Right atrium auricular region (tissue), 2 donors: ENCODE measurements at regions not wholly inside any gene's neighbourhood (a gene's known extent, or its start where the extent isn't known, plus 50 kb on each side); places are given as distances from the start of the nearest gene placed in this dataset.

ENCODE experiments used
- DNase-seq: peaks from one replicate; pipeline ENCODE4 v3.0.0-alpha.2; 2019; ENCODE audit warnings: low spot score
- H3K27ac ChIP-seq, 2 donors: fragments of 200-600 bp; sonication (generic); 1 replicate in 1 of 2; 2 replicates in 1 of 2; pipeline ENCODE4 v1.5.1; 2016 to 2019
- H3K27me3 ChIP-seq, 2 donors: fragments of 200-600 bp; sonication (generic); one replicate each; pipeline versions ENCODE4 v1.5.1 to v1.6.0; 2017 to 2019
- H3K36me3 ChIP-seq: fragments of 200-600 bp; sonication (generic); one replicate; pipeline ENCODE4 v1.5.1; 2016
- H3K4me1 ChIP-seq, 2 donors: fragments of 200-600 bp; sonication (generic); one replicate each; pipeline versions ENCODE4 v1.5.1 to v1.6.0; 2017 to 2019
- H3K4me3 ChIP-seq, 2 donors: fragments of 200-600 bp; sonication (generic); 1 replicate in 1 of 2; 2 replicates in 1 of 2; pipeline ENCODE4 v1.5.1; 2017 to 2019; ENCODE audit warnings: mild to moderate bottlenecking in 1 of 2, moderate library complexity in 1 of 2
- H3K9me3 ChIP-seq, 2 donors: fragments of 200-600 bp; sonication (generic); one replicate each; pipeline ENCODE4 v1.5.1; 2019
- TF ChIP-seq, protein P1 (sequence below), 2 donors: fragments of 200-600 bp; sonication (generic); IDR thresholded peaks; one replicate each; pipeline ENCODE4 v1.5.1; 2019; ENCODE audit warnings: antibody characterized with exemption in 2 of 2

DNA sequence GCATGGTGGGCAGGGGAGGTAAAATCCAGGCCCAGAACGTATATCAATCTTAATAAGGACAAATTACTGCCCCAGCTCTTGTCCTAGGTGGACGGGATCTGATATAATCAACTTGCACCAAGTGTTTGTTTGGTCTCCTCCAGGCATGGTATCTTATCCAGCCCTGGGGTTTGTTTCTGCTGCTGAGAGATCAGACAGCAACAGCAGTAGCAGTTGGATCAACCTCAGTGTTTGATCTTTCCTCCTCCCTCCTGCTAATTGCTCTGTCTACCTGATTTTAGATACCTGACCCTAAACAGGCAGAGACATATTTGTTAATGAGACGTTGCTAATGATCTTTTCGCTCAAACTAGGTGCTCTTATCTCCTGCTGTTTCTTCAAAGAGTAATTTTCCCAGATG lies 100.4 kb upstream of the BACH2 start:
- no peak for DNase-seq
- H3K27ac ChIP-seq: no peak overlapping the region
- H3K36me3 ChIP-seq: no peaks in the 10 kb centered on the region
- H3K27me3 ChIP-seq: no peaks in the 10 kb centered on the region
- TF ChIP-seq, protein P1, sequence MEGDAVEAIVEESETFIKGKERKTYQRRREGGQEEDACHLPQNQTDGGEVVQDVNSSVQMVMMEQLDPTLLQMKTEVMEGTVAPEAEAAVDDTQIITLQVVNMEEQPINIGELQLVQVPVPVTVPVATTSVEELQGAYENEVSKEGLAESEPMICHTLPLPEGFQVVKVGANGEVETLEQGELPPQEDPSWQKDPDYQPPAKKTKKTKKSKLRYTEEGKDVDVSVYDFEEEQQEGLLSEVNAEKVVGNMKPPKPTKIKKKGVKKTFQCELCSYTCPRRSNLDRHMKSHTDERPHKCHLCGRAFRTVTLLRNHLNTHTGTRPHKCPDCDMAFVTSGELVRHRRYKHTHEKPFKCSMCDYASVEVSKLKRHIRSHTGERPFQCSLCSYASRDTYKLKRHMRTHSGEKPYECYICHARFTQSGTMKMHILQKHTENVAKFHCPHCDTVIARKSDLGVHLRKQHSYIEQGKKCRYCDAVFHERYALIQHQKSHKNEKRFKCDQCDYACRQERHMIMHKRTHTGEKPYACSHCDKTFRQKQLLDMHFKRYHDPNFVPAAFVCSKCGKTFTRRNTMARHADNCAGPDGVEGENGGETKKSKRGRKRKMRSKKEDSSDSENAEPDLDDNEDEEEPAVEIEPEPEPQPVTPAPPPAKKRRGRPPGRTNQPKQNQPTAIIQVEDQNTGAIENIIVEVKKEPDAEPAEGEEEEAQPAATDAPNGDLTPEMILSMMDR (IDR thresholded peaks at IDR 0.05): no peak
- no peak overlapping the region for H3K4me3 ChIP-seq
- H3K4me1 ChIP-seq: peaks cover 0 to 7% of the 10 kb centered on the region in 2 donors
- H3K9me3 ChIP-seq: no peaks in the 10 kb centered on the region

DNA sequence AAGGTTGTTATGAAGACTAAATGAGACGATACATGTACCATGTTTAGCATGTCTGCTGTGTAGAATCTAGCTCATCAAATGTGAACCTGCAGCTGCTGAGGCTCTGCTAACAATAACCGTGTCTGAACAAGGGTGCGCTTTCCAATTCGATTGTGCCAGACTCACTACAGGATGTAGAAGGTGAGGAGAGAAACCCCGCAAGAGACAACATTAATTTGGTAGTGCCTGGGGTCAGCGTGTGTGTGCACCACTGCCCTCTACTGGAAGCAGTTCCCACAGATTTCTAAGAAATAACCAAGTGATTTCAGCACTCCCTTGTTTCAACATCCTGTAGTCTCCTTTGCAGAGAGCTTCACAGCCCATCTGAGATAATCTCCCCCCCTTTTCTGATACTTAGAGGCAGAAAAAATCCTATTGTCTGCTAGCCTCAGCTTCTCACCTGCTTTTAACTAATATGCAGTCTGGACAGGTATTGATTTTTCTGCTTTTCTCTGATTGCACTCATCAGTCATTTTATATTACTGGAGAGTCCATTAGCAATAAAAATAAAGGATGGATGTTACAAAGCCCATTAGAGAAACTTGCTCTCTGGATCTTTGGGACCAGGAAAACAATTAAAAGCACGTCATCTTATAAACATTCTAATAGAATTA lies 96.7 kb upstream of the BACH2 start:
- H3K27me3 ChIP-seq: no peaks in the 10 kb centered on the region
- TF ChIP-seq, protein P1 (IDR thresholded peaks at IDR 0.05): peak; percentile 62 to 88
- no peak overlapping the region for H3K4me3 ChIP-seq
- no peaks in the 10 kb centered on the region for H3K36me3 ChIP-seq
- H3K4me1 ChIP-seq: peaks cover 0 to 4% of the 10 kb centered on the region in 2 donors
- DNase-seq: no peak
- H3K27ac ChIP-seq: no peak overlapping the region
- H3K9me3 ChIP-seq: no peaks in the 10 kb centered on the region

DNA sequence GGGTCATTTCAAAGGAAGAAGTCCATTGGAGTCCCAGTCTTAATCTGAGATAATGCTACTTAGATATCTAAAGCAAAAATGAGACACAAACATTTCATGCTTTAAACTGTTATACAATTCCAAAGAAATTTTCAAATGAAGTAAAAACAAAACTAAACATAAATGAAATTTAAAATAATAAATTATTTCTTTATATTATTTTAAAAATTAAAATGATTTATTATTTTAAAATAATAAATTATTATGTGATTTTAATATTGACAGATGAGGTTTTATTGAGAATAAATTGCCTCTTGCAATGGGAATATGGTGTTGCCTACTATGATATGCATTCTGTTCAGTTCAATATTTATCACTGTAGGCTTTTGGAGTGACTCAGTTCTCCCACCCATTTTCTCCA lies 93.7 kb upstream of the BACH2 start:
- no peaks in the 10 kb centered on the region for H3K36me3 ChIP-seq
- no peaks in the 10 kb centered on the region for H3K27me3 ChIP-seq
- no peak overlapping the region for H3K27ac ChIP-seq
- H3K9me3 ChIP-seq: no peaks in the 10 kb centered on the region
- TF ChIP-seq, protein P1 (IDR thresholded peaks at IDR 0.05): no peak
- no peak for DNase-seq
- no peaks in the 10 kb centered on the region for H3K4me1 ChIP-seq
- no peak overlapping the region for H3K4me3 ChIP-seq

DNA sequence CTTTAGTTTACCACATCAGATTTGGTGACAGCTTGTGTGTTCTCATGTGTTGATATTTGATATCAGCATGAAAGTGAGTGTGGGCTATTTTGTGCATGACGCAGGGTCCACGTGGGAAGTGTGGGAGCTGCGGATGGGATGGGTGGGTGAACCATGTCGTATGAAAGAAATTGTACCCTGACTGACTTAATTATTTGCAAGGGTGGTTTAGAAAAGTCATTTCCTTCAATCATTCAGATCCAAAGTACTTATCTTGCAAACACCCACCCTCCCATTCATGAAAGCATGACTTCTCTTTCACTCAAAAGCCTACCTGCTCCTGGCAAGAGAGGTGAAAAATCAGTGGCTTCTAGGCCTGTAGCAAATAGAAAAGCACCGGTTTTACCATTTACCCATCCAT lies 91.8 kb upstream of the BACH2 start:
- no peaks in the 10 kb centered on the region for H3K27me3 ChIP-seq
- H3K27ac ChIP-seq: no peak overlapping the region
- no peaks in the 10 kb centered on the region for H3K9me3 ChIP-seq
- TF ChIP-seq, protein P1 (IDR thresholded peaks at IDR 0.05): no peak
- no peaks in the 10 kb centered on the region for H3K4me1 ChIP-seq
- no peaks in the 10 kb centered on the region for H3K36me3 ChIP-seq
- no peak overlapping the region for H3K4me3 ChIP-seq
- DNase-seq: no peak

DNA sequence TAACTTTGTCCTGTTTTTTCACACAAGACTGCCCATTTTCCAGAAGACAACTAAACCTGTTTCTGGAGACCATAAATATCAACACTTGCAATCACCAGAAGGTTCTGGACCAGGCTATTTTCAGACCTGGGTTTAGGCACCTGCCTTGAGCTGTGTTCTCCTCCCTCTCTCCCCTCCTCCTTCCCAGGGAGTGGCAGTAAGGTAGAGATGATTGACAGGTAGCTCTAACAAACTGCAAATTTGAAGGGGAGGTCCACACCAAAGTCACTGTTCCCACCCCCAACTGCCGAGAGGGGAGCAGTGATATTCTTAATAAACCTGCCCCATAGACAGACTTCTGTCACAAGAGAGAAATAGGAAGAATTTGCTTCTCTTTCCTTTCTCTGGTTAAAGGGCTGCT lies 91.2 kb upstream of the BACH2 start:
- no peak overlapping the region for H3K4me3 ChIP-seq
- no peaks in the 10 kb centered on the region for H3K36me3 ChIP-seq
- TF ChIP-seq, protein P1 (IDR thresholded peaks at IDR 0.05): no peak
- no peak for DNase-seq
- H3K4me1 ChIP-seq: no peaks in the 10 kb centered on the region
- H3K27ac ChIP-seq: no peak overlapping the region
- H3K9me3 ChIP-seq: no peaks in the 10 kb centered on the region
- no peaks in the 10 kb centered on the region for H3K27me3 ChIP-seq

DNA sequence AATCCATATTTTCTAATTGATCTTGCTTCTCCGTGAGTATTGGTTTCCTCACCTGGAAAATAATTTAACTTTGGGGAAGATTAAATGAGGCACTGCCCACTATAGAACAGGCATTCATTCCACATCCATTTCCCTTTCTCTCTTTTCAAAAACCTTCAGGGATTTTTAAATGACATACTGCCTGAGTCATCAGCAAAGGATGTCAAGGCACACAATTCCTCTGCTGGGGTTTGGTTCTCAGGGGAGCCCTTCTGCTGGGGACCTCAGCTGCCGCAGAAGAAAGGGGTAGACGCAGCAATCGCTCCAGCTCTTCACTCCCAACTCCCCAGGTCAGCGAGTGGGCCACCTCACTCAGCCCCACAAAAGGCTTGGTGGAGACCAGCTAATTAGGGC lies 90.7 kb upstream of the BACH2 start:
- no peak for DNase-seq
- Histone ChIP-seq H3K36me3 (no peaks in the 10 kb centered on the region), H3K27me3 (no peaks in the 10 kb centered on the region), H3K4me1 (no peaks in the 10 kb centered on the region), H3K27ac (no peak overlapping the region), H3K4me3 (no peak overlapping the region), H3K9me3 (no peaks in the 10 kb centered on the region)
- TF ChIP-seq, protein P1 (IDR thresholded peaks at IDR 0.05): no peak
